Activated T-cell treated with anti-CD3 and anti-CD28 coated beads, Interleukin-2, amount 50 U/mL, for 4 hours (primary cell): ENCODE measurements at regions not wholly inside any gene's neighbourhood (a gene's known extent, or its start where the extent isn't known, plus 50 kb on each side); places are given as distances from the start of the nearest gene placed in this dataset.

Experiments
- ATAC-seq, 2 donors: fragments of 200-7000 bp; cut with Tn5 transposase; one replicate each; pipeline ENCODE4 v1.10.0; 2021
- DNase-seq: peaks from one replicate; pipeline ENCODE4 v3.0.0-alpha.2; 2020
- H3K27me3 Mint-ChIP-seq: one replicate; pipeline ENCODE4 v1.8.0; 2021; ENCODE audit warnings: low read depth, mixed read lengths
- H3K36me3 Mint-ChIP-seq: one replicate; pipeline ENCODE4 v1.8.0; 2022; ENCODE audit warnings: mixed read lengths; ENCODE audit not compliant: insufficient read depth
- H3K4me1 Mint-ChIP-seq: one replicate; pipeline ENCODE4 v1.8.0; 2021; ENCODE audit warnings: low read depth, mixed read lengths
- H3K4me3 Mint-ChIP-seq: one replicate; pipeline ENCODE4 v1.8.0; 2021; ENCODE audit warnings: mild to moderate bottlenecking, moderate library complexity, mixed read lengths
- H3K9me3 Mint-ChIP-seq: one replicate; pipeline ENCODE4 v1.8.0; 2021; ENCODE audit warnings: mixed read lengths

DNA sequence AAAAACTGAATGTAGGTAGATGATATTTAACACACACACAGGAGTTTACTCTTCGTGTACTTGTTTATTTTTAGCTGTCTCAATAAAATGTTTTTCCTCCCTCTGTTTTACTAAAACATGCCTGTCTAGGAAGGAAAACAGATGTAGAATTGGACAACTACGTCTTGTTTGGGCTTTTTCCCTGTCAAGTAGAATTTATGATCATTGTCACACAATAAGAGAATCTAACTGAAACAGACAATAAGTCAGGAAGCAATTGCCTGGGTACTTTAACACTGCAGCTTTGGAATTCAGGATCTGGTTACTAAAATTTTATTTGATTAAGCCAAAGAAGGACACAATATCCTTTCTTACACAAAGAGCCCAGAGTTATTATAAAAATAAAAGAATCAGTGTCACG lies 164.2 kb downstream of the ZDHHC21 start:
- no peak for ATAC-seq
- Mint-ChIP-seq H3K27me3 (peaks cover 5% of the 10 kb centered on the region), H3K4me3 (no peak overlapping the region), H3K36me3 (no peaks in the 10 kb centered on the region), H3K4me1 (no peaks in the 10 kb centered on the region), H3K9me3 (no peaks in the 10 kb centered on the region)
- no peak for DNase-seq

DNA sequence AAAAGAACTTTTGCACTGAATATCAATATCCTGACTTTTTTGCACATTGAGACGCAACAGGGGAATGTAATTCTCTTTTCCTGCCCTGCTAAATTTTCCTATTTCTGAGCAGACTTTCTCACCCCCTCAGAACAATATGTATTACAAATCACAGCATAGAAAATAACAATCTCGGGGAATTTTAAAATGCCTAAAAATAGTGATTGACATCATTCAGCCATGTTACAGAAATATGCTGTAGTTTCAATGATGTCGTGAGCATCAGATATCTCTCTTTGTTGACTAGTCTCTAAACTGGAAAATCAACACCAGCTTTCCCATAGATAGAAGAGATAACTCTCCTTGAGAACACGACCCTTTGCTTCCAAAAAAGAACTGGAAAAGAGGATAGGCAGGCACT lies 166.7 kb downstream of the ZDHHC21 start:
- H3K9me3 Mint-ChIP-seq, result no peaks in the 10 kb centered on the region
- H3K27me3 Mint-ChIP-seq, result peaks cover 5% of the 10 kb centered on the region
- no peak overlapping the region for H3K4me3 Mint-ChIP-seq
- H3K36me3 Mint-ChIP-seq, result no peaks in the 10 kb centered on the region
- ATAC-seq (no peak), DNase-seq (no peak)
- no peaks in the 10 kb centered on the region for H3K4me1 Mint-ChIP-seq

DNA sequence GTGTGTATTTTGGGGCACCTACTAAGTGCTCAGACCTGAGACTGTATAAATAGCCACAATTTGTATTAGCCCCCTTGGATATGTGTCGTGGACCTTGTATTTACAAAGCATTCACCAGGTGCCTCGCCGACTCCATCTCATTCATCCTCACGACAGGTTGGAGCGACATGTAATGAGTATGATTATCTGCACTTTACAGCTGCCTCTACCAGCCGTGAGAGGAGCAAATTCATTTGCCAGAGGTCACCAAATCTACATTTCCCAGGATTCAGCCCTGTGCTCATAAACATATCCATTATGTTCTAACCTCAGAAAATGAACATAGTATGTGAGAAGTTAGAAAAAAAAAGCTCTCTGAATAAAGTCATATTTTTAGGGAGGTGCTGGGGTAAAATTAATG lies 167.4 kb downstream of the ZDHHC21 start:
- peaks cover 5% of the 10 kb centered on the region for H3K27me3 Mint-ChIP-seq
- H3K4me1 Mint-ChIP-seq, result no peaks in the 10 kb centered on the region
- H3K4me3 Mint-ChIP-seq, result no peak overlapping the region
- ATAC-seq (no peak), DNase-seq (no peak)
- no peaks in the 10 kb centered on the region for H3K9me3 Mint-ChIP-seq
- H3K36me3 Mint-ChIP-seq, result no peaks in the 10 kb centered on the region

DNA sequence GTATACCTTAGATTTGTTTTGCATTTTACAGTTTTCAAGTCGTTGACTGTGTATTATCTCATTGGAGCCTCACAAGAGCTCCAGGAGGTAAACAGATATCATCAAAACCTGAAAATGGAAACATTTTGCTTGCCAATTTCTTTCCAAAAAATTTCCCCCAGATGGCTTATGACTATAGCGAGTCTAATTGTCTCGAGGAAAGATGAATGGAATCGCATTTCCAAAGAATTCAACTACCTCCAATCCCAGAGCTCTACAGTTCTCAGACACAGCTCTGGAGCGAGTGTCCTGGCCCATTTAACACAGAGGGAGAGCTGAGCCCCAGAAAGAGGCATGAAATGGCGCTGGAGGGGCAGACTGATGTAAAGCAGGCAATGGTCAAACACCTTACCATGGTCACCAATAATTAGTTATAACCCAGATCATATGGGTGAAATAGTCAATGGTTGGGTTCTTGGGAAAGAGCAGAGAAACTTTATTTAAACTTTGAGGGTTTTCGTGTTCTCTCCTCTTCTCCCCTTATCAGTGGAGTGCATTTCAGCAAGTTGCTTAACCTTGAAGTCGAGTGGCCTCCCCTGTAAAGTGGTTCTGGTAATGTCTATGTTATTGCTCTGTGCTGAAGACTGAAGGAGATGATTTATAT lies 168.2 kb downstream of the ZDHHC21 start:
- Mint-ChIP-seq H3K36me3 (no peaks in the 10 kb centered on the region), H3K9me3 (no peaks in the 10 kb centered on the region), H3K4me1 (no peaks in the 10 kb centered on the region), H3K27me3 (peaks cover 3% of the 10 kb centered on the region), H3K4me3 (no peak overlapping the region)
- ATAC-seq, result no peak
- DNase-seq, result no peak

DNA sequence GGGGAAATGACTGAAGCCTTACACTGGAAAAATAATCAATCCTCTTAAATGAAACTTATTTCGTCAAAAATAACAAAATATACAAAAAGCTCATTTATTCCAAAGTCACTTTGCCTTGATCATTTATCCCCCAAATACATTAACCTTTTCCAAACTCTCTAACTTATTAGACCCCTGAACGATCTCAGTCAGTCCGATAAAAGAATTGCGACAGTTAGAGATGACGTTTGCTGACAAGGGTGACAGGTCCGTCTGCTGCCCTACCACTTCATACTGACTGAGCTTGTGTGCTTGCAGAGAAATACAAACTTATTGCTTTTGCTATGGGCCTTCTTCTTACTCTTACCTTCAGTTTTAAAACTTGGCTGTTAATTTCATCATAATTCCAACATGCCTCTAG lies 169.7 kb downstream of the ZDHHC21 start:
- no peaks in the 10 kb centered on the region for H3K36me3 Mint-ChIP-seq
- H3K4me3 Mint-ChIP-seq, result no peak overlapping the region
- peaks cover 3% of the 10 kb centered on the region for H3K27me3 Mint-ChIP-seq
- no peaks in the 10 kb centered on the region for H3K4me1 Mint-ChIP-seq
- no peak for DNase-seq
- H3K9me3 Mint-ChIP-seq, result no peaks in the 10 kb centered on the region
- ATAC-seq, result no peak

DNA sequence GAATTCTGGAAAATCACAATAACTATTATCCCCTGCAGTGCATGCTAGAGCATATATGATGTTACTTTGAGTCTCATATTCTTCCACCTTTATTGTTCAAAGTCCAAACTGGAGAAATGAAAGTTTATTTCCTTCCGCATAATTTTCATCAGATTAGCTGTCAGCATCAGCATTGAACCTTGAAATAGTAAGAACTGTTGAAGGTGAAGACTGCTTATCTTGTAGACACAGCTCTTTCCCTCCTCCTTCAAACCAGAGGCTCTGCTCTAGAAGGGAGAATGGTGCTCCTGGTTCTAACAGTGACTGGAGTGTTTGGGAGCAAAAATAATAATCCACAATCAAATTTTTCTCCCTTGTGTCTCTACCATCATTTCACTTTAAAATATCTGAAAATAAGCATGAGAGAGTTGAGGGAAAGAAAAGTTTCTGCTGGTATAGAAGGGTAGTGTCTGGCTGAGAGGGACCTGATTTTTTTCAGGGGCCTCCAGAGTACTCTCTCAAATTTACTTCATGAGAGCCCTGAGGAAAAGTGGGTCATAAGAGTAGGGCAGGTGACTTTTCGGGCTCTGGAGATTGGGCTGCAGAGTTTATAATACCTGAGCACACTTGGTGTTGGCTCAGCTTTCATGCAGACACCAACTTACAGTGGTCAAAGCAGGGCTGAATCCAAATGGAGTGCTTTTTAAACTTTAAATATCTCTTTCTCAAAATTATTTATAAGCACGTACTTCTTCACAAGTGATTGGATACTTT lies 170.4 kb downstream of the ZDHHC21 start:
- DNase-seq, result no peak
- no peaks in the 10 kb centered on the region for H3K36me3 Mint-ChIP-seq
- H3K9me3 Mint-ChIP-seq, result no peaks in the 10 kb centered on the region
- H3K27me3 Mint-ChIP-seq, result peaks cover 3% of the 10 kb centered on the region
- H3K4me1 Mint-ChIP-seq, result no peaks in the 10 kb centered on the region
- ATAC-seq, result no peak
- H3K4me3 Mint-ChIP-seq, result no peak overlapping the region

DNA sequence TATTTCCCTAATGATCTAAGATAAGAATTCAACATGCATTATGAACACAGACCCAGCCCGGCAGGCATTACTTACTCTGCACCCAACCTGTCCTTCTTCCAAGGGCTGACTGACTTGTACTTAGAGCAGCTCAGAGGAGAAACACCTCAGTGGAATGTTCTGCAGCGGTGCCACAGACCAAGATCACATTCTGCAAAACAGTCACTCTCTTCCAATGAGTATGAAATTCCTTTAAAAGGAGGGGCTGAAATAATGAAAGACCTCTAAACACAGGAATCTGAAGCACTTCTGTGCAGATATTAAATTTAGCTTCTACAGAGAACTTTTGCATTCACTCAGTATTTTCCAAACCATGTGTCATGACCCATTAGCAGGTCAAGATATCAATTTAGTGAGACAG lies 172.9 kb downstream of the ZDHHC21 start:
- H3K4me1 Mint-ChIP-seq, result no peaks in the 10 kb centered on the region
- ATAC-seq, result no peak

DNA sequence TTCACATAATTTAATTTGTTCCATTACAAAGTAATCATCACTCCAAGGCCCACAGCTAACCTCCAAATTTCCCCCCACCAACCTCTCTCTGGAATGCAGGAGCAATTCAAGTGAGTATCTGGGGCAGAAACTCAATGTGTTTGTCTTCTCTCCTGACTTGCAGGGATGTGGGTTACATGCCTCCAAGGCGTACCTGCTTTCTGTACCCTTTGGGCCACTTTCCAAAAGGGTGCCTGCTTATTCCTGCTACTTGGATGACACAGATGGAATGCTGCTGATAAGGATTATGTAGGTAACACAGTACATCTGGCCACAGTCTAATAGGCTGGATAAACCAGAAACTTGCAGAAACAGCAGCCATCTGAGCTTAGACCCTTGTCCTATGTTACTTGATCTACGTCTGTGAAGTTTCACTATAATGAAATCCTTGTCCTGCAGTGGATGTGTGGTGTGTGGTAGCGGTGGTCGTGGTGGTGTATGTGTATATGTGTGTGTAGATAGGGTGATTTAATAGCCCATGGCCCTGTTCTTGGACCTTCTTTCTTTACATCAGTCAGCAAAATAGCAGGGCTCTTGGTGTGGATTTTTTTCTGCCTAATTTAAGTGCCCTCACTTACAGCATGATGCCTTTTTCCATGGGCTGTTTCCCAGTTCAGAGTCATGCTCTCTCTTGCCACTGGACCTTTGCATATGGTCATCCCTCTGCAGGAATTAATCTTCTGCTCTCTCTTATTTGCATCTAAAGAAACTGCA lies 175.9 kb downstream of the ZDHHC21 start:
- no peak overlapping the region for H3K4me3 Mint-ChIP-seq
- H3K27me3 Mint-ChIP-seq, result peaks cover 3% of the 10 kb centered on the region
- DNase-seq (no peak), ATAC-seq (no peak)
- H3K4me1 Mint-ChIP-seq, result no peaks in the 10 kb centered on the region
- no peaks in the 10 kb centered on the region for H3K36me3 Mint-ChIP-seq
- H3K9me3 Mint-ChIP-seq, result no peaks in the 10 kb centered on the region

More for the DNA sequence above, 172.9 kb downstream of the ZDHHC21 start:
- no peak overlapping the region for H3K4me3 Mint-ChIP-seq
- no peaks in the 10 kb centered on the region for H3K36me3 Mint-ChIP-seq
- no peaks in the 10 kb centered on the region for H3K9me3 Mint-ChIP-seq
- no peak for DNase-seq
- peaks cover 3% of the 10 kb centered on the region for H3K27me3 Mint-ChIP-seq

DNA sequence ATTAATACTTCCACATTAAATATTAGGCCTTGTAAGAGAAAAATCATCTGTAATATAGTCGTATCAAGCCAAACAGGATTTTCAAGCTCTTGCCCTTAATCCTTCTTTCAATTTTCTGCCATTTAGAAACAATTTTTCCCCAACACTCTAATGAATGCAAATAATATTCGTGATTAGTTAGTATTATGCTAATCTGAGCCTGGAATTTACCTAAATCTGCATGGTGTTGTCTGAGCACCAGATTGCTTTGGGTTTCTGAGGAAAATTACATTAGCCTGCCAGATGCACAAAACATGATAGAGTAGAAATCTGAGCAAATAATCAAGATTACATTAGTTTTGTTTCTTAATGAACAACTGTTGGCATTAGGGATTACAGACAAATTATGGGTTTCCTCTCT lies 176.6 kb downstream of the ZDHHC21 start:
- DNase-seq, result no peak
- H3K36me3 Mint-ChIP-seq, result no peaks in the 10 kb centered on the region

DNA sequence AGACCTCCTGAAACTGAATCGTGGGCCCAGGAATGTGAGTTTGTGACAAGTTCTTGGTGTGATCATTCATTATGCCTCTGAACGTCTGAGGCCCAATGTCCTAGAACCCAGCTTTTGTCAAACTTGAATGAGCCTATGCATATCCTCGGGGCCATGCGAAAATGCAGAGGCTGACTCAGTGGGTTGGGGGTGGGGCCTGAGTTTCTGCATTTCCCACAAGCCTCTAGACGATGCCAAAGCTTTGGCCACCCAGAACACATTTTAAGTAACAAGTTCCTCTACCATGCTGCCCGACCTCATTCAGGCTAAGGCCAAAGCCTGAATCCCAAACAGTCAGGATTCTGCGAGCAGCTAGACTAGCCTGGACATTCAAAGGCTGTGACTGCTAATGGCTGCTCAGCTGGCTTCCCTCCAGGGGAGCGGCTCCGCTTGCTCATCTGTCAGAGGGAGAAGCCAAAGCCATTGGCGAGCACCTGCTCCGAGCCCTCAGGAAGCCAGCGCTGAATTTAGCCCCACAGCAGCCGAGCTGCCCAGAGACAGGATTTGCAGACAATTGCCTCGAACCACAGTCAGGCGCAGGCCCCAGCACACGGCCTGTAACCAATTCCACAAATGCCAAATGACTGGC lies 177.5 kb downstream of the ZDHHC21 start:
- DNase-seq, result no peak
- Mint-ChIP-seq H3K27me3 (peaks cover 3% of the 10 kb centered on the region), H3K9me3 (no peaks in the 10 kb centered on the region), H3K36me3 (no peaks in the 10 kb centered on the region), H3K4me3 (no peak overlapping the region), H3K4me1 (no peaks in the 10 kb centered on the region)
- no peak for ATAC-seq

More for the DNA sequence above, 176.6 kb downstream of the ZDHHC21 start:
- H3K4me1 Mint-ChIP-seq, result no peaks in the 10 kb centered on the region
- peaks cover 3% of the 10 kb centered on the region for H3K27me3 Mint-ChIP-seq
- H3K9me3 Mint-ChIP-seq, result no peaks in the 10 kb centered on the region
- H3K4me3 Mint-ChIP-seq, result no peak overlapping the region
- no peak for ATAC-seq

DNA sequence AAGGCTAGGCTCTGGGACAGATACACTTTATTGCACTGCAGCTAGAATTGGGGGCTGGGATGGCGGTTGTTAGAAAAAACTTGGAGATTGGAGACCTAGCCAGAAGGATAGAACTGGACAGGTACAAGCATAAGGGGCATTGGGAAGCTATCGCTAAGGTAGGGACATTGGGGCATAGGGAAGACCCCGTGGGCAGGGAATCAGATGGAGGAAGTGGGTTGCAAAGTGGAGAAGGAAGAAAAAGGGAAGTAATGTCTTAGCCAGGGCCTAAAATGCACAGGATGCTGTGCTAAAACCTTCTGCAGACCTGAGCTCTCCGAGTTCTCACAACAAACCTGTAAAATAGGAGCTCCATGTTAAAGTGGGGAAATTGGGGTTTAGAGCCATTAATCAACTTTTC lies 178.2 kb downstream of the ZDHHC21 start:
- DNase-seq (no peak), ATAC-seq (no peak)
- Mint-ChIP-seq H3K9me3 (no peaks in the 10 kb centered on the region), H3K4me1 (no peaks in the 10 kb centered on the region), H3K36me3 (no peaks in the 10 kb centered on the region), H3K27me3 (peaks cover 3% of the 10 kb centered on the region), H3K4me3 (no peak overlapping the region)

DNA sequence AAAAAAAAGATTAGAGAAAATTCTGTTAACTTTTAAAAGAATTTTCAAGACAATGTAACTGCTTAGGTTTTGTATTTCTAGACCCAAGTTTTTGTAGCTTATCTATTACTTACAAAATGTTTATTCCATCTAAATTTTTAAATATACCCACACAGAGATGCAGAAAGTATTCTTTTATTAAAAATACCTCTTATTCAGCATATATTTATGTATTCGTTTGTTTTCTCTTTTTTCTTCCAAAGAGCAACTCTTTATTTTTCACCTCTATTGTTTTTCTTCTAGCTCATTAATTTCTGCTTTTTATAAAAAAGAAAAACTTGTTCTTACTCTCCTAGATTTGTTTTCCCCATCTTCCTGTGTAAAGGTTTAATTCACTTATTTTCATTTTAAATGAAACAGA lies 180.3 kb downstream of the ZDHHC21 start:
- no peaks in the 10 kb centered on the region for H3K9me3 Mint-ChIP-seq
- H3K4me3 Mint-ChIP-seq, result no peak overlapping the region
- no peaks in the 10 kb centered on the region for H3K4me1 Mint-ChIP-seq

DNA sequence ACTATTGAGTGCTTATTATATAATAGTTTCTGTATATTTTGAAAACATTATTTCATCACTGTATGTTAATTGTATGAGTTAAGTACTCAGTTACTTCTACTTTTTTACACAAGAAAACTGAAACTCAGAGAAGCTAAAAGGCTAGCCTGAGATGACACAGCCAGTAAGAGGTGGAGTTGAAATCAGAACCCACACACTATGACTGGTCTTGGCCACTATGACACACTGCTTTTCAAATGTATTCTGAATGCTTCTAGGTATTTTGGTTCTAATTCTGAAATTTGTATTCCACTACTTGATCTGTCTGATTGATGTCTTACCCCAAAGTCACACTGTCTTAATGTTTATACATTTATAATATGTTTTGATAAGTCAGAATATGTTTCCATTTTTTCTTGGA lies 181.8 kb downstream of the ZDHHC21 start:
- no peaks in the 10 kb centered on the region for H3K36me3 Mint-ChIP-seq
- no peak overlapping the region for H3K4me3 Mint-ChIP-seq
- no peaks in the 10 kb centered on the region for H3K4me1 Mint-ChIP-seq
- H3K9me3 Mint-ChIP-seq, result no peaks in the 10 kb centered on the region
- ATAC-seq, result peak in 1 of 2 donors; percentile 46
- peaks cover 7% of the 10 kb centered on the region for H3K27me3 Mint-ChIP-seq
- DNase-seq, result no peak

More for the DNA sequence above, 180.3 kb downstream of the ZDHHC21 start:
- Mint-ChIP-seq H3K27me3 (peaks cover 7% of the 10 kb centered on the region), H3K36me3 (no peaks in the 10 kb centered on the region)
- DNase-seq, result no peak
- no peak for ATAC-seq

DNA sequence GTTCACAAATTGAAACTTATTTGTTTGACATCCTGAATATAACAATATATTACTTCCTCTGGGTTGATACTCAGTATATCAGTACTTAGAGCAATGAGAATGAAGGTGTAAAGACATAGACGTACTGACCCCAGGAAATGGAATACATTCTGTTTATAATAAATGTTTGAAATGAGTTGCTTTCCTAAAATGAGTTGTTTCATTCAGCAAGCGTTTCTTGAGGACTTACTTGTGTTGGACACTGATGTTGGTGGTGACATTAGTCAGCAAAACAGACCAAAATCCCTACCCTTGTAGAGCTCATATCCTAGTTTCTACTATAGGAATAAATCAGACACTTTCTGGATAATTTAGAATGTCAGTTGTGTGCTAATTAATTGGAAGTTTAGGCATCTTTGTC lies 184.3 kb downstream of the ZDHHC21 start:
- Mint-ChIP-seq H3K27me3 (peaks cover 9% of the 10 kb centered on the region), H3K4me1 (no peaks in the 10 kb centered on the region), H3K4me3 (no peak overlapping the region), H3K36me3 (no peaks in the 10 kb centered on the region), H3K9me3 (no peaks in the 10 kb centered on the region)
- DNase-seq, result no peak
- ATAC-seq, result no peak
